Body of pancreas (tissue), 4 donors: ENCODE measurements at regions not wholly inside any gene's neighbourhood (a gene's known extent, or its start where the extent isn't known, plus 50 kb on each side); places are given as distances from the start of the nearest gene placed in this dataset.

Source experiments
- POLR2A ChIP-seq, 3 donors: fragments of 450-650 bp; IDR thresholded peaks; one replicate each; pipeline ENCODE4 v1.6.1; 2016; ENCODE audit warnings: antibody characterized with exemption in 3 of 3, mild to moderate bottlenecking in 2 of 3
- TF ChIP-seq, protein P1 (sequence below), 7 experiments: fragments of 450-650 bp in 4 of 7; fragments of 200-600 bp in 3 of 7; sonication (generic) in 3 of 7; IDR thresholded peaks; one replicate each; pipeline ENCODE4 v1.5.1; 2016 to 2019; ENCODE audit warnings: antibody characterized with exemption in 7 of 7

DNA sequence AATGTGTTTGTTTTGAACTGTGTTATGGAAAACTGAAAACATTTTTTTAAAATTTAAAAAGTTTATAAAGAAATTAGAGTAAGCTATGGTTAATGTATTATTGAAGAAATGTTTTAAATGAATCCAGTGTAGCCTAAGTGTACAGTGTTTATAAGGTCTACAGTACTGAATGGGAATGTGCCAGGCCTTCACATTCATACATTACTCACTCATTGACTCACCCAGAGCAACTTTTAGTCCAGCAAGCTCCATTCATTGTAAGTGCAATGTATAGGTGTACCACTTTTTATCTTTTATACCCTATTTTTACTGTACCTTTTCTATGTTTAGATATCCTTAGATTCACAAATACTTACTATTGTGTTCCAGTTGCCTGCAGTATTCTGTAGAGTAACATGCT lies 215.1 kb upstream of the THUMPD2 start:
- TF ChIP-seq, protein P1, sequence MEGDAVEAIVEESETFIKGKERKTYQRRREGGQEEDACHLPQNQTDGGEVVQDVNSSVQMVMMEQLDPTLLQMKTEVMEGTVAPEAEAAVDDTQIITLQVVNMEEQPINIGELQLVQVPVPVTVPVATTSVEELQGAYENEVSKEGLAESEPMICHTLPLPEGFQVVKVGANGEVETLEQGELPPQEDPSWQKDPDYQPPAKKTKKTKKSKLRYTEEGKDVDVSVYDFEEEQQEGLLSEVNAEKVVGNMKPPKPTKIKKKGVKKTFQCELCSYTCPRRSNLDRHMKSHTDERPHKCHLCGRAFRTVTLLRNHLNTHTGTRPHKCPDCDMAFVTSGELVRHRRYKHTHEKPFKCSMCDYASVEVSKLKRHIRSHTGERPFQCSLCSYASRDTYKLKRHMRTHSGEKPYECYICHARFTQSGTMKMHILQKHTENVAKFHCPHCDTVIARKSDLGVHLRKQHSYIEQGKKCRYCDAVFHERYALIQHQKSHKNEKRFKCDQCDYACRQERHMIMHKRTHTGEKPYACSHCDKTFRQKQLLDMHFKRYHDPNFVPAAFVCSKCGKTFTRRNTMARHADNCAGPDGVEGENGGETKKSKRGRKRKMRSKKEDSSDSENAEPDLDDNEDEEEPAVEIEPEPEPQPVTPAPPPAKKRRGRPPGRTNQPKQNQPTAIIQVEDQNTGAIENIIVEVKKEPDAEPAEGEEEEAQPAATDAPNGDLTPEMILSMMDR (IDR thresholded peaks at IDR 0.05) = no peak
- TF ChIP-seq POLR2A (IDR thresholded peaks at IDR 0.05) = no peak
